ENCODE measurements at regions not wholly inside any gene's neighbourhood (a gene's known extent, or its start where the extent isn't known, plus 50 kb on each side); places are given as distances from the start of the nearest gene placed in this dataset.

GRCh38 chr3:82508-82907, 114.1 kb upstream of the CHL1 start:
- H3K9me3 ChIP-seq (ENCODE audit: control insufficient read depth in 1 of 2, low read length in 2 of 2) = no peaks in the 10 kb centered on the region
- H3K36me3 ChIP-seq (ENCODE audit: control insufficient read depth in 1 of 2, insufficient read depth in 2 of 2, low read length in 2 of 2) = no peaks in the 10 kb centered on the region
- no peaks in the 10 kb centered on the region for H3K27me3 ChIP-seq (ENCODE audit: low read depth, low read length)
- no peaks in the 10 kb centered on the region for H3K4me1 ChIP-seq (ENCODE audit: control insufficient read depth in 1 of 2, insufficient read depth in 2 of 2, low read length in 2 of 2)
- H3K4me3 ChIP-seq (ENCODE audit: low read depth in 1 of 2, low read length in 2 of 2) = no peak overlapping the region
- no peak overlapping the region for H3K27ac ChIP-seq (ENCODE audit: low read length)

- H3K27me3 ChIP-seq (ENCODE audit: low read depth, low read length) = no peaks in the 10 kb centered on the region
- no peak overlapping the region for H3K27ac ChIP-seq (ENCODE audit: low read length)
- no peaks in the 10 kb centered on the region for H3K9me3 ChIP-seq (ENCODE audit: control insufficient read depth in 1 of 2, low read length in 2 of 2)
- H3K36me3 ChIP-seq (ENCODE audit: control insufficient read depth in 1 of 2, insufficient read depth in 2 of 2, low read length in 2 of 2) = no peaks in the 10 kb centered on the region
- no peaks in the 10 kb centered on the region for H3K4me1 ChIP-seq (ENCODE audit: control insufficient read depth in 1 of 2, insufficient read depth in 2 of 2, low read length in 2 of 2)
- no peak overlapping the region for H3K4me3 ChIP-seq (ENCODE audit: low read depth in 1 of 2, low read length in 2 of 2)
Measured at GRCh38 chr3:83096-83495, 113.5 kb upstream of the CHL1 start.

- Histone ChIP-seq H3K9me3 (ENCODE audit: control insufficient read depth in 1 of 2, low read length in 2 of 2) (no peaks in the 10 kb centered on the region), H3K27me3 (ENCODE audit: low read depth, low read length) (no peaks in the 10 kb centered on the region), H3K36me3 (ENCODE audit: control insufficient read depth in 1 of 2, insufficient read depth in 2 of 2, low read length in 2 of 2) (no peaks in the 10 kb centered on the region), H3K4me3 (ENCODE audit: low read depth in 1 of 2, low read length in 2 of 2) (no peak overlapping the region), H3K4me1 (ENCODE audit: control insufficient read depth in 1 of 2, insufficient read depth in 2 of 2, low read length in 2 of 2) (no peaks in the 10 kb centered on the region), H3K27ac (ENCODE audit: low read length) (no peak overlapping the region)
Measured at GRCh38 chr3:85180-85579, 111.4 kb upstream of the CHL1 start.

- H3K36me3 ChIP-seq (ENCODE audit: control insufficient read depth in 1 of 2, insufficient read depth in 2 of 2, low read length in 2 of 2) = no peaks in the 10 kb centered on the region
- no peak overlapping the region for H3K4me3 ChIP-seq (ENCODE audit: low read depth in 1 of 2, low read length in 2 of 2)
- H3K27ac ChIP-seq (ENCODE audit: low read length) = no peak overlapping the region
- H3K27me3 ChIP-seq (ENCODE audit: low read depth, low read length) = no peaks in the 10 kb centered on the region
- no peaks in the 10 kb centered on the region for H3K9me3 ChIP-seq (ENCODE audit: control insufficient read depth in 1 of 2, low read length in 2 of 2)
- no peaks in the 10 kb centered on the region for H3K4me1 ChIP-seq (ENCODE audit: control insufficient read depth in 1 of 2, insufficient read depth in 2 of 2, low read length in 2 of 2)
Measured at GRCh38 chr3:88267-88666, 108.3 kb upstream of the CHL1 start.

GRCh38 chr3:93746-94145, 102.8 kb upstream of the CHL1 start:
- H3K27ac ChIP-seq (ENCODE audit: low read length) = no peak overlapping the region
- H3K27me3 ChIP-seq (ENCODE audit: low read depth, low read length) = no peaks in the 10 kb centered on the region
- no peaks in the 10 kb centered on the region for H3K36me3 ChIP-seq (ENCODE audit: control insufficient read depth in 1 of 2, insufficient read depth in 2 of 2, low read length in 2 of 2)
- H3K4me1 ChIP-seq (ENCODE audit: control insufficient read depth in 1 of 2, insufficient read depth in 2 of 2, low read length in 2 of 2) = no peaks in the 10 kb centered on the region
- no peaks in the 10 kb centered on the region for H3K9me3 ChIP-seq (ENCODE audit: control insufficient read depth in 1 of 2, low read length in 2 of 2)
- H3K4me3 ChIP-seq (ENCODE audit: low read depth in 1 of 2, low read length in 2 of 2) = no peak overlapping the region

- Histone ChIP-seq H3K27me3 (ENCODE audit: low read depth, low read length) (no peaks in the 10 kb centered on the region), H3K9me3 (ENCODE audit: control insufficient read depth in 1 of 2, low read length in 2 of 2) (no peaks in the 10 kb centered on the region), H3K4me1 (ENCODE audit: control insufficient read depth in 1 of 2, insufficient read depth in 2 of 2, low read length in 2 of 2) (no peaks in the 10 kb centered on the region), H3K36me3 (ENCODE audit: control insufficient read depth in 1 of 2, insufficient read depth in 2 of 2, low read length in 2 of 2) (no peaks in the 10 kb centered on the region), H3K4me3 (ENCODE audit: low read depth in 1 of 2, low read length in 2 of 2) (no peak overlapping the region), H3K27ac (ENCODE audit: low read length) (no peak overlapping the region)
Measured at GRCh38 chr3:96259-96658, 100.3 kb upstream of the CHL1 start.

- no peaks in the 10 kb centered on the region for H3K4me1 ChIP-seq (ENCODE audit: control insufficient read depth in 1 of 2, insufficient read depth in 2 of 2, low read length in 2 of 2)
- no peak overlapping the region for H3K27ac ChIP-seq (ENCODE audit: low read length)
- H3K36me3 ChIP-seq (ENCODE audit: control insufficient read depth in 1 of 2, insufficient read depth in 2 of 2, low read length in 2 of 2) = no peaks in the 10 kb centered on the region
- H3K27me3 ChIP-seq (ENCODE audit: low read depth, low read length) = no peaks in the 10 kb centered on the region
- no peak overlapping the region for H3K4me3 ChIP-seq (ENCODE audit: low read depth in 1 of 2, low read length in 2 of 2)
- no peaks in the 10 kb centered on the region for H3K9me3 ChIP-seq (ENCODE audit: control insufficient read depth in 1 of 2, low read length in 2 of 2)
Measured at GRCh38 chr3:97417-98258, 98.9 kb upstream of the CHL1 start.

GRCh38 chr3:98259-98654, 98.3 kb upstream of the CHL1 start:
- Histone ChIP-seq H3K36me3 (ENCODE audit: control insufficient read depth in 1 of 2, insufficient read depth in 2 of 2, low read length in 2 of 2) (no peaks in the 10 kb centered on the region), H3K27ac (ENCODE audit: low read length) (no peak overlapping the region), H3K9me3 (ENCODE audit: control insufficient read depth in 1 of 2, low read length in 2 of 2) (no peaks in the 10 kb centered on the region), H3K4me1 (ENCODE audit: control insufficient read depth in 1 of 2, insufficient read depth in 2 of 2, low read length in 2 of 2) (no peaks in the 10 kb centered on the region), H3K27me3 (ENCODE audit: low read depth, low read length) (no peaks in the 10 kb centered on the region), H3K4me3 (ENCODE audit: low read depth in 1 of 2, low read length in 2 of 2) (no peak overlapping the region)

GRCh38 chr3:99506-99905, 97.1 kb upstream of the CHL1 start:
- Histone ChIP-seq H3K4me3 (ENCODE audit: low read depth in 1 of 2, low read length in 2 of 2) (no peak overlapping the region), H3K27me3 (ENCODE audit: low read depth, low read length) (no peaks in the 10 kb centered on the region), H3K4me1 (ENCODE audit: control insufficient read depth in 1 of 2, insufficient read depth in 2 of 2, low read length in 2 of 2) (no peaks in the 10 kb centered on the region), H3K36me3 (ENCODE audit: control insufficient read depth in 1 of 2, insufficient read depth in 2 of 2, low read length in 2 of 2) (no peaks in the 10 kb centered on the region), H3K27ac (ENCODE audit: low read length) (no peak overlapping the region), H3K9me3 (ENCODE audit: control insufficient read depth in 1 of 2, low read length in 2 of 2) (no peaks in the 10 kb centered on the region)

GRCh38 chr3:102484-102883, 94.1 kb upstream of the CHL1 start:
- H3K4me1 ChIP-seq (ENCODE audit: control insufficient read depth in 1 of 2, insufficient read depth in 2 of 2, low read length in 2 of 2) = no peaks in the 10 kb centered on the region
- H3K36me3 ChIP-seq (ENCODE audit: control insufficient read depth in 1 of 2, insufficient read depth in 2 of 2, low read length in 2 of 2) = no peaks in the 10 kb centered on the region
- H3K27ac ChIP-seq (ENCODE audit: low read length) = no peak overlapping the region
- no peaks in the 10 kb centered on the region for H3K27me3 ChIP-seq (ENCODE audit: low read depth, low read length)
- no peak overlapping the region for H3K4me3 ChIP-seq (ENCODE audit: low read depth in 1 of 2, low read length in 2 of 2)
- H3K9me3 ChIP-seq (ENCODE audit: control insufficient read depth in 1 of 2, low read length in 2 of 2) = no peaks in the 10 kb centered on the region

GRCh38 chr3:103991-104390, 92.6 kb upstream of the CHL1 start:
- Histone ChIP-seq H3K9me3 (ENCODE audit: control insufficient read depth in 1 of 2, low read length in 2 of 2) (no peaks in the 10 kb centered on the region), H3K27me3 (ENCODE audit: low read depth, low read length) (no peaks in the 10 kb centered on the region), H3K27ac (ENCODE audit: low read length) (no peak overlapping the region), H3K36me3 (ENCODE audit: control insufficient read depth in 1 of 2, insufficient read depth in 2 of 2, low read length in 2 of 2) (no peaks in the 10 kb centered on the region), H3K4me1 (ENCODE audit: control insufficient read depth in 1 of 2, insufficient read depth in 2 of 2, low read length in 2 of 2) (no peaks in the 10 kb centered on the region), H3K4me3 (ENCODE audit: low read depth in 1 of 2, low read length in 2 of 2) (no peak overlapping the region)

GRCh38 chr3:105585-105984, 91.0 kb upstream of the CHL1 start:
- Histone ChIP-seq H3K36me3 (ENCODE audit: control insufficient read depth in 1 of 2, insufficient read depth in 2 of 2, low read length in 2 of 2) (no peaks in the 10 kb centered on the region), H3K4me1 (ENCODE audit: control insufficient read depth in 1 of 2, insufficient read depth in 2 of 2, low read length in 2 of 2) (no peaks in the 10 kb centered on the region), H3K27me3 (ENCODE audit: low read depth, low read length) (no peaks in the 10 kb centered on the region), H3K9me3 (ENCODE audit: control insufficient read depth in 1 of 2, low read length in 2 of 2) (no peaks in the 10 kb centered on the region), H3K4me3 (ENCODE audit: low read depth in 1 of 2, low read length in 2 of 2) (no peak overlapping the region), H3K27ac (ENCODE audit: low read length) (no peak overlapping the region)

Data from muscle layer of duodenum (tissue), 2 donors.